ENCODE measurements at regions not wholly inside any gene's neighbourhood (a gene's known extent, or its start where the extent isn't known, plus 50 kb on each side); places are given as distances from the start of the nearest gene placed in this dataset.

DNA sequence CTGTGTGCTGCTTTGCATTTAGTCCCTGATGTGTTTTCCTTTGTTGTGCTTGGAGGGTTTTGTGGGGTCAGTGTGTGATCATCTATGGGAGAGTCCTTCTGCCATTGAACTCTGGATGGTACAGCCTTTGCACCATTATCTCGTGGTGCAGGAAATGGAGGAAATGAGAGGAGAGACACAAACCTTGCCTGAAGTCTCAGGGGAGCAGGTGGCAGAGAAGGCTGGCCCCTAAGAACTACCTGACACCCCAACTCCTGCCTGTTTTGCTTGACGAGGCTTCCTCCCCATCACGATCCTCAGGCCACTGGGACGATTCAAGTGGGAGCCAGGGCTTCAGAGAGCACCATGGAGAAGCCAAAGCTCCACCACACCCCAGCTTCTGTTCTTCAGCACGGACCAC lies 1316.4 kb downstream of the TBC1D22A start:
- H3K4me1 Mint-ChIP-seq (ENCODE audit: low read depth) = no peaks in the 10 kb centered on the region
- no peak overlapping the region for H3K4me3 Mint-ChIP-seq
- peaks cover 5% of the 10 kb centered on the region for H3K36me3 Mint-ChIP-seq (ENCODE audit: low read depth)
- H3K27ac Mint-ChIP-seq = no peak overlapping the region
- peaks cover 91% of the 10 kb centered on the region for H3K9me3 Mint-ChIP-seq
- no peak for DNase-seq
- H3K27me3 Mint-ChIP-seq (ENCODE audit: insufficient read depth) = no peaks in the 10 kb centered on the region; the same call in 1 of the 2 replicates
- TF ChIP-seq, protein P1, sequence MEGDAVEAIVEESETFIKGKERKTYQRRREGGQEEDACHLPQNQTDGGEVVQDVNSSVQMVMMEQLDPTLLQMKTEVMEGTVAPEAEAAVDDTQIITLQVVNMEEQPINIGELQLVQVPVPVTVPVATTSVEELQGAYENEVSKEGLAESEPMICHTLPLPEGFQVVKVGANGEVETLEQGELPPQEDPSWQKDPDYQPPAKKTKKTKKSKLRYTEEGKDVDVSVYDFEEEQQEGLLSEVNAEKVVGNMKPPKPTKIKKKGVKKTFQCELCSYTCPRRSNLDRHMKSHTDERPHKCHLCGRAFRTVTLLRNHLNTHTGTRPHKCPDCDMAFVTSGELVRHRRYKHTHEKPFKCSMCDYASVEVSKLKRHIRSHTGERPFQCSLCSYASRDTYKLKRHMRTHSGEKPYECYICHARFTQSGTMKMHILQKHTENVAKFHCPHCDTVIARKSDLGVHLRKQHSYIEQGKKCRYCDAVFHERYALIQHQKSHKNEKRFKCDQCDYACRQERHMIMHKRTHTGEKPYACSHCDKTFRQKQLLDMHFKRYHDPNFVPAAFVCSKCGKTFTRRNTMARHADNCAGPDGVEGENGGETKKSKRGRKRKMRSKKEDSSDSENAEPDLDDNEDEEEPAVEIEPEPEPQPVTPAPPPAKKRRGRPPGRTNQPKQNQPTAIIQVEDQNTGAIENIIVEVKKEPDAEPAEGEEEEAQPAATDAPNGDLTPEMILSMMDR (IDR thresholded peaks at IDR 0.05) = no peak

DNA sequence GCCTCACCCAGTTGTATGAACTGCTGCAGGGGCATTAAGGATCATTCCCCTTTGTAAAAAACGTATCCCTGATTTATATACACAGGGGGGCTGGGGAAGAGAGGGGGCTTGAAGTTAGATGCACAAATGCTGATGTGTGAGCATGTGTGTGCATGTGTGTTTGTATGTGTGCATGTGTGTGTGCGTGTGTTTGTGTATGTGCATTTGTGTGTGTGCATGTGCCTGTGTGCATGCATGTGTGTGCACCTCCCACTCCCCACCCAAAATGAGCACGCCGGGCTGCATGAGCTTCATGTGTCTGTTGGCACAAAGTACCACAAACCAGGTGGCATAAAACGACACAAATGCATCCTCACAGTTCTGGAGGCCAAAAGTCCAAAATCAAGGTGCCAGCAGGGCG lies 1315.2 kb downstream of the TBC1D22A start:
- no peak for DNase-seq
- Mint-ChIP-seq H3K9me3 (peaks cover 90% of the 10 kb centered on the region), H3K27ac (no peak overlapping the region), H3K27me3 (ENCODE audit: insufficient read depth) (peaks cover 1% of the 10 kb centered on the region; the same call in 1 of the 2 replicates), H3K36me3 (ENCODE audit: low read depth) (peaks cover 5% of the 10 kb centered on the region), H3K4me3 (no peak overlapping the region), H3K4me1 (ENCODE audit: low read depth) (no peaks in the 10 kb centered on the region)
- TF ChIP-seq, protein P1 (IDR thresholded peaks at IDR 0.05) = no peak

DNA sequence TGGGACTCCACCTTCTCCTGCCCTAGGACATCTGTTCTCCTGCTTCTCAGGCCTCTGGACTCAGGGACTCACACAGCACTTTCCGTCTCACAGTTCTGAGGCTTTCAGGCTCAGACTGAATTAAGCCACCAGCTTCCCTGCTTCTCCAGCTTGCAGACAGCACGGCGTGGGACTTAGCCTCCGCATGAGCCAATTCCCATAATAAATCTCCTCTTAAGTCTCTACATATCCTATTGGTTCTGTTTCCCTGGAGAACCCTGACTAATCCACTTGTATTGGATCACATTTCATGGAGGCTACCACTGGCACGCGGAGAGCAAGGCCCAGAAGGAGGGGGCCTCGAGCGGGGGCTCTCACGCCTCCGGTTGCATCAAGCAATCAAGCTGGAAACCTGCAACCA lies 1313.6 kb downstream of the TBC1D22A start:
- Mint-ChIP-seq H3K4me3 (no peak overlapping the region), H3K27ac (no peak overlapping the region), H3K36me3 (ENCODE audit: low read depth) (peaks cover 5% of the 10 kb centered on the region), H3K27me3 (ENCODE audit: insufficient read depth) (peaks cover 1% of the 10 kb centered on the region; the same call in 1 of the 2 replicates), H3K9me3 (peaks cover 87% of the 10 kb centered on the region), H3K4me1 (ENCODE audit: low read depth) (no peaks in the 10 kb centered on the region)
- TF ChIP-seq, protein P1 (IDR thresholded peaks at IDR 0.05) = no peak
- no peak for DNase-seq

DNA sequence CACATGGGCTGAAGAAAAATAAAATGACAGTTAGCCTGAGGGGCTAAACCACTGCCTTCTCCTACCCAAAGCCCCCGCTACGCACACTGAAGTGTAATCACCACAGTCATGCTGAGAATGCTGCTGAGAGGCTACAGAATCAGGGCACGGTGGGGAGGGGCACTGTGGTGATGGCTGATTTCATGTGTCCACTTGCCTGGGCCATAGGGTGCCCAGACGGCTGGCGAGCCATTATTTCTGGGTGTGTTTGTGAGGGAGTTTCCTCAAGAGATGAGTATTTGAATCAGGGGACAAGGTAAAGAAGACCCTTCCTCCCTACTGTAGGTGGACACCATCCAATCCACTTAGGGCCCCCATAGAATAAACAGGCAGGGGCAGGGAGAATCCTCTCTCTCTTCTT lies 1313.2 kb downstream of the TBC1D22A start:
- Mint-ChIP-seq H3K27ac (no peak overlapping the region), H3K36me3 (ENCODE audit: low read depth) (peaks cover 5% of the 10 kb centered on the region), H3K4me1 (ENCODE audit: low read depth) (no peaks in the 10 kb centered on the region), H3K4me3 (no peak overlapping the region), H3K27me3 (ENCODE audit: insufficient read depth) (peaks cover 1% of the 10 kb centered on the region; the same call in 1 of the 2 replicates), H3K9me3 (peaks cover 87% of the 10 kb centered on the region)
- TF ChIP-seq, protein P1 (IDR thresholded peaks at IDR 0.05) = no peak
- DNase-seq = no peak

DNA sequence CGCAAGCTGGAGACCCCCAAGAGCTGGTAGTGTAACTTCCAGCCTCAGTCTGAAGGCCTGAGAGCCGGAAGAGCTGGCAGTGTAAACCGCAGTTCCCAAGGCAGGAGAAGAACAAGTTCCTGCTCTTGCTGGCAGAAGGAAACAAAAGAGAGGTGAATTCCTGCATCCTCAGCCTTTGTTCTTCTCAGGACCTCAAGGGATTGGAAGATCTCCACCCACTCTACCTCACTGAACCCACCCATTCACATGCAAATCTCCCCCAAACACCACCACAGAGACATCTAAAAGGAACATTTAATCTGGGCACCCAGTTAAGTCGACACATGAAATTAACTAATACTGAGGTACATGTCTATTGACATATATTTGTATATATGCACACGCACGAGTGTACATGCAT lies 1310.3 kb downstream of the TBC1D22A start:
- H3K36me3 Mint-ChIP-seq (ENCODE audit: low read depth) = peaks cover 5% of the 10 kb centered on the region; the same call in 1 of the 2 replicates
- peaks cover 1% of the 10 kb centered on the region; the same call in 1 of the 2 replicates for H3K27me3 Mint-ChIP-seq (ENCODE audit: insufficient read depth)
- H3K9me3 Mint-ChIP-seq = peaks cover 87% of the 10 kb centered on the region
- TF ChIP-seq, protein P1 (IDR thresholded peaks at IDR 0.05) = no peak
- DNase-seq = no peak
- H3K4me3 Mint-ChIP-seq = no peak overlapping the region
- no peak overlapping the region for H3K27ac Mint-ChIP-seq
- no peaks in the 10 kb centered on the region for H3K4me1 Mint-ChIP-seq (ENCODE audit: low read depth)

DNA sequence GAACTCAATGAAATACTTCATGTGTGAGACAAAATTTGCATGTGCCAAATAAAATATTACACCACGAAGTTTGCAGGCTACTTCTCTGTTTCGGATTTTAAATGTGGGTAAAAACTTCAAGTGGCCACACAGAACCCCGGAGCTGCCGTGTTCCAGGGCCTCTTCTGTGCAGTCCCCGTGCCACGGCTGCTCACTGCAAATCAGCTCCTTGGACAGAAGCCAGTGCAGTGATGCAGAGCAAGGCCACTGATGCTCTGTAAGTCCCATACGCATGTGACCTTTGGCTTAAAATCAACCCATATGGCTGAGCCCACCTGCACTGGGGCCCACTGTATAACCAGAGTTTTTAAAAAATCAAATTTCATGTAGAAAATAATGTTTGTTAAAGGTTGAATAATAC lies 1309.4 kb downstream of the TBC1D22A start:
- peaks cover 1% of the 10 kb centered on the region; the same call in 1 of the 2 replicates for H3K27me3 Mint-ChIP-seq (ENCODE audit: insufficient read depth)
- TF ChIP-seq, protein P1 (IDR thresholded peaks at IDR 0.05) = no peak
- no peak overlapping the region for H3K27ac Mint-ChIP-seq

More for the DNA sequence above, 1309.4 kb downstream of the TBC1D22A start:
- Mint-ChIP-seq H3K4me3 (no peak overlapping the region), H3K9me3 (peaks cover 85% of the 10 kb centered on the region), H3K36me3 (ENCODE audit: low read depth) (peaks cover 5% of the 10 kb centered on the region; the same call in 1 of the 2 replicates), H3K4me1 (ENCODE audit: low read depth) (no peaks in the 10 kb centered on the region)
- DNase-seq = no peak
